ENCODE measurements at regions not wholly inside any gene's neighbourhood (a gene's known extent, or its start where the extent isn't known, plus 50 kb on each side); places are given as distances from the start of the nearest gene placed in this dataset.

DNA sequence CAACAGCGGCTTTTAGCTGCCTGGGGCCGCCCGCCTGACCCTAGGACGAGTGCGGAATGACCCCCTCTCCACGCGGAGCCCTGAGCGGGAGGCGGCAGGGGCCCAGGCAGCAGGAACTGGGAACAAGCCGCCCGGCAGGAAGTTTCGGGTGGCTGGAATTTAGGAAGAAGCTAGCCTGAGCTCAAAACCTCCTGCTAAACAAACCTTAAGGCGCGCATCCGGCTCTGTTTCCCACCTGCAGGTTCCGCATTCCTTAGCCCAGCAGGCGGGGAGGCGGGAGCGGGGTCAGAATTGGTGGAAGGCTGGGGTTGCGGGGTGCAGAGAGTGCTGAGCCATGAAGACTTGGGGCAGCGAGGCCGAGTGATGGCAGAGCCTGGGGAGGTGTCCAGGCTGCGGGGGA lies 813.9 kb downstream of the KCNJ18 start:
- ATAC-seq (no peak), DNase-seq (no peak)
- intact Hi-C loops (cut with DNase I), result no loop called here
- H3K27me3 ChIP-seq, result no peaks in the 10 kb centered on the region
- TF ChIP-seq POLR2A (IDR thresholded peaks at IDR 0.05), result no peak
- TF ChIP-seq, protein P1, sequence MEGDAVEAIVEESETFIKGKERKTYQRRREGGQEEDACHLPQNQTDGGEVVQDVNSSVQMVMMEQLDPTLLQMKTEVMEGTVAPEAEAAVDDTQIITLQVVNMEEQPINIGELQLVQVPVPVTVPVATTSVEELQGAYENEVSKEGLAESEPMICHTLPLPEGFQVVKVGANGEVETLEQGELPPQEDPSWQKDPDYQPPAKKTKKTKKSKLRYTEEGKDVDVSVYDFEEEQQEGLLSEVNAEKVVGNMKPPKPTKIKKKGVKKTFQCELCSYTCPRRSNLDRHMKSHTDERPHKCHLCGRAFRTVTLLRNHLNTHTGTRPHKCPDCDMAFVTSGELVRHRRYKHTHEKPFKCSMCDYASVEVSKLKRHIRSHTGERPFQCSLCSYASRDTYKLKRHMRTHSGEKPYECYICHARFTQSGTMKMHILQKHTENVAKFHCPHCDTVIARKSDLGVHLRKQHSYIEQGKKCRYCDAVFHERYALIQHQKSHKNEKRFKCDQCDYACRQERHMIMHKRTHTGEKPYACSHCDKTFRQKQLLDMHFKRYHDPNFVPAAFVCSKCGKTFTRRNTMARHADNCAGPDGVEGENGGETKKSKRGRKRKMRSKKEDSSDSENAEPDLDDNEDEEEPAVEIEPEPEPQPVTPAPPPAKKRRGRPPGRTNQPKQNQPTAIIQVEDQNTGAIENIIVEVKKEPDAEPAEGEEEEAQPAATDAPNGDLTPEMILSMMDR (IDR thresholded peaks at IDR 0.05), result no peak
- no peaks in the 10 kb centered on the region for H3K36me3 ChIP-seq
- H3K4me3 ChIP-seq, result no peak overlapping the region
- no peak overlapping the region for H3K27ac ChIP-seq
- no peaks in the 10 kb centered on the region for H3K4me1 ChIP-seq
- WGBS, 4 donors, result 75 to 88% (median 78%) methylated on average over 22 to 23 of the region's 23 CpGs
- H3K9me3 ChIP-seq, result peaks cover 0 to 10% (median 0%) of the 10 kb centered on the region in 12 donors

DNA sequence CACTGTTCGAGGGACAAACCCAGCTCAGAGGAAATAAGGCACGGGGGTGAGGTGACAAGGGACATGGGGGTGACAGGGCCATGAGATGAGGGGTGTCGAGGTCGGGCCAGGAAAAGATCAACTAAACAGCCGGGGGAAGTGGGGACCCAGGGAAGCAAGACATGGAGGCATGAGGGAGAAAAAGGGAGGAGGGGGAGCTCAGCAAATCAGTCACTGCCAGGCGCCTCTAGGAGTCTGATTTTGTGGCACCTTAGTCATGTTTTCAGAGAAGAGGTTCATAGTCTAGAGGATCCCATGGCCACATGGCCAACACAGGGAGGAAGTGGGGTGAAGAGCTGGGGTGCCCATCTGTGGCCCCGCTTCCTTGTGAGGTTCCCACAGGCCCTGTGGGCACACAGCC lies 814.5 kb downstream of the KCNJ18 start:
- ATAC-seq, result no peak
- no peak for TF ChIP-seq POLR2A (IDR thresholded peaks at IDR 0.05)
- TF ChIP-seq, protein P1 (IDR thresholded peaks at IDR 0.05), result no peak

DNA sequence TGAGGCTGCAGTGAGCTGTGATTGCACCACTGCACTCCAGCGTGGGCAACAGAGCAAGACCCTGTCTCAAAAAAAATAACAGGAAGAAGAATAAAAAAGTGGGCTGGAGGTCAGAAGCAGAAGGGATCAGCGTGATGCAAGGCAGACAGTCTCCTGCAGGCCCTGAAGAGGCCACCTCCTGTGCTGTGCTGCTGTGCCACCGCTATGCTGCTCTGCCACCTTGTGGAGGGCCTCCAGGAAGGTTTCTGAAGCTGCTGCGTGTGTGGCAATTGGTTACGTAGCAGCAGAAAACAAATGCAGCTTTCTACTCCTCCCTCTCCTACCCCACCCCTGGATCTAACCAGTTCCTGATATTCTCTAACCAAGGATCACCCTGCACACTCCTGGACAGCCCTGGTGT lies 815.5 kb downstream of the KCNJ18 start:
- Histone ChIP-seq H3K27me3 (no peaks in the 10 kb centered on the region), H3K36me3 (no peaks in the 10 kb centered on the region), H3K9me3 (peaks cover 0 to 2% (median 0%) of the 10 kb centered on the region in 12 donors), H3K4me3 (no peak overlapping the region), H3K4me1 (no peaks in the 10 kb centered on the region), H3K27ac (no peak overlapping the region)
- WGBS, 4 donors, result 45 to 57% (median 47%) methylated on average over 5 of the region's 5 CpGs
- no peak for ATAC-seq
- TF ChIP-seq, protein P1 (IDR thresholded peaks at IDR 0.05), result no peak
- no peak for TF ChIP-seq POLR2A (IDR thresholded peaks at IDR 0.05)
- intact Hi-C loops (cut with DNase I), result no loop called here
- DNase-seq, result no peak

More for the DNA sequence above, 814.5 kb downstream of the KCNJ18 start:
- Histone ChIP-seq H3K9me3 (peaks cover 0 to 4% (median 0%) of the 10 kb centered on the region in 12 donors), H3K4me1 (no peaks in the 10 kb centered on the region), H3K4me3 (no peak overlapping the region), H3K27me3 (no peaks in the 10 kb centered on the region), H3K27ac (no peak overlapping the region), H3K36me3 (no peaks in the 10 kb centered on the region)
- WGBS, 4 donors, result 70 to 77% (median 74%) methylated on average over 7 of the region's 7 CpGs
- intact Hi-C loops (cut with DNase I), result no loop called here
- DNase-seq, result no peak

DNA sequence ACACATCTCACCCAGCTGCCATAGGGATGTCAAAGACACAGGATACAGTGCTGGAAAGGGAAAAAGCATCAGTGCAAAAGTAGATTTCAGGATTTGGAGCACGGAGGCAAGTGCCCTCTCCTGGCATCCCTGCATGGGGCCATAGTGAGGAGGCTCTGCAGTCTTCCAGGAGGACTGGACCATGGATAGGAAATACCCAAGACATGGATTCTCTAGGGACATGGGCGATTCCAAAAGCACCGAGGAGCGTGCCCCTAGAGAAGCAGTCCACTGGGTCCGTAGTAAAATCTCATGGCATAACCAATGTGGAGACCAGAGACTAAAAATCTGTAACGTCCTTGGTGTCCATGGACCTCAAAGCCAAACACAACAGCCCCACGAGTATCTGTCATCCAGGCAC lies 818.2 kb downstream of the KCNJ18 start:
- Histone ChIP-seq H3K4me3 (no peak overlapping the region), H3K27me3 (no peaks in the 10 kb centered on the region), H3K27ac (no peak overlapping the region), H3K4me1 (no peaks in the 10 kb centered on the region), H3K9me3 (peaks cover 0 to 10% (median 0%) of the 10 kb centered on the region in 12 donors), H3K36me3 (no peaks in the 10 kb centered on the region)
- ATAC-seq (no peak), DNase-seq (no peak)
- intact Hi-C loops (cut with DNase I), result no loop called here
- WGBS, 4 donors, result 38 to 62% (median 52%) methylated on average over 7 of the region's 7 CpGs
- no peak for TF ChIP-seq POLR2A (IDR thresholded peaks at IDR 0.05)
- TF ChIP-seq, protein P1 (IDR thresholded peaks at IDR 0.05), result no peak
